IPS-NIHi7 (cell line): ENCODE measurements at regions not wholly inside any gene's neighbourhood (a gene's known extent, or its start where the extent isn't known, plus 50 kb on each side); places are given as distances from the start of the nearest gene placed in this dataset.

ENCODE experiments used
- DNase-seq: peaks from one replicate; pipeline ENCODE4 v3.0.0; 2012; ENCODE audit warnings: mixed read lengths; ENCODE audit errors: extremely low spot score

DNA sequence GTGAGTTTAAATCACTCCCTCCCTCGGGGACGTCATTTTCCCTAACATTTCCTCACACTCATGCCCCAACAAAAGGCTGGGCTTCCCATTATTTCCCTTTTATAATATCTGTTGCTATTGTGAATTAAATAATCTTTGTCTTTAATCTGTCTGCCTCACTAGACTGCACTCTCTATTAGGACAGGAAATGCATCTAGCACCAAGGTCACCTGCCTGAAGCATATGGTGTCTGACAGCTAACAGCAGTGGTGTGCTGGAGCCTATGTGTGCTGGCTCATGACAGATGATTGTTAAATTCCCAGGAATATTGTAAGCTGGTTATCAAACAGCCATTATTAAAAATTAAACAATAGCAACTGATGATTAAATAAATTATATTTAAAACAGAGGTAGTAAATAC, 237.0 kb upstream of the CEP162 start:
- DNase-seq: no peak

DNA sequence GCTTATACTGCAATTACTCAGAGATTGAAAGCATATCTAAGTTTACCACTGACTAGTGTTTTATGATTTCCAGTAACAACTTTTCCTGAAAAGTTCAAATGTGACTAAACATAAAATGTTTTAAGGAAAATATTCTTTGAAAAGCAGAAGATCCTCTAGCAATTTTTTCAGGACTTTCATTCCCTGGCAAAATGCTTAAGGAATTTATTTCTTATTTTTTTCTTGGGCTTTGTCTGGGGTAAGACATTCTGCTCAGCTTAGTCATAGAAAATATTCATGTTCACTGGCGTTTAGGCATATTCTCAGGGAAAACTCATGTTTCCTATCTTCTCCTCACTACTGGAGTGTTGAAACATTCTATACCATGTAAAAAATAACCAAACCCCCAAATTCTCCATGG, 235.3 kb upstream of the CEP162 start:
- DNase-seq: no peak

DNA sequence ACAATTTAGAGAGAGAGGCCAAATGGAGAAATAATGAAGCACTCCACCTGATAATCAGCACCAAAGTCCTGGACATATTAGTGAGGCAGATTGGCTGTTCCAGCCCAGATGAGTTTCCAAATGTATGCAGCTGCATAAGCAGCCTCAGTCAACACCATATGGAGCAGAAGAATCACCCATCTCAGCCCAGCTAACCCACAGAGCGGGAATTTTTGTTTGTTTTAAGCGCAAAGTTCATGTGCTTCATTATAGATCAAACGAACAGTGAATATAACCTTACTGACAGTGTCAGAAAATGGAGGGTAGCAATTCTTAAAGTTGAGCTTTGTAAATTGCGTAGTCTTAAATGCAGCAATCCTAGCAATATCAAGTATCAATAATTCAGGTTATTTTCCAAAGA, 234.0 kb upstream of the CEP162 start:
- DNase-seq: no peak

- DNase-seq: no peak
Measured at GRCh38 chr6:84460491-84460890, 233.0 kb upstream of the CEP162 start.

DNA sequence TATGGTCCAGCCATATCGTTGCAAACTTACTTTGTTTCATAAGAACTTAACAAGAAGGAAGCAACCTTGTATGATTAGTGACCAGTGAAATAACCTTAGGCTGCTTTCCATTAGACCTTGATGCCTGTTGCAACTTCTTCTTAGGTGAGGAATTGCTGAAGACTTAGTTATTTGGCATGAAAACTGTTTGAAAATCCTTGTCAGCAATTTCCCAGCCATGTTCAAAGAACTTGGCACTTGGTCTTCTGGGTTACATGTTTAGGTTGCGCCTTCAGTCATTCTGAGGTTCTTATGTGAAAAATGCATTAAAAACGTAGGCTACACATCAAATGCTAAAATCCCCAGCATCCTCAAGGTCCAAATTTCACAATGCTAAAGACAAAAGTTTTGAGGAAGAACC, 232.0 kb upstream of the CEP162 start:
- DNase-seq: no peak

DNA sequence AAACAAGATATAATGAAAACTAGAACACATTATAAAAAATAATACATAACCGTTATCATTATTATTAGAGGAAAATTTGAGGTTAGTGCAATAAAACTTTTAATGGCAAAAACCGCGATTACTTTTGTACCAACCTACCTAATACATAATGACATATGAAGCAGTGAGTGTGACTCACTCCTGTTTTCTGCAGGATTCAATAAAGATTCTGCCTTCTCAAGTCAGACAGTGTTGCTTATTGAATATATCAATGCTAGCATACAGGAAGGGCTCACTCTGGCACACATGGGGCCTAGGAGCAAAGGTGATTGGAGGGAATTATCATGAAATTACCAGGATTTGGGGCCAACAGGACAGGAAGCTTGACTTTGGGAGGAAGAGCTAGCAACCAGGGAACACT, 230.8 kb upstream of the CEP162 start:
- DNase-seq: no peak

GRCh38 chr6:84457276-84457675, 229.8 kb upstream of the CEP162 start:
- no peak for DNase-seq

GRCh38 chr6:84456803-84457202, 229.4 kb upstream of the CEP162 start:
- no peak for DNase-seq

DNA sequence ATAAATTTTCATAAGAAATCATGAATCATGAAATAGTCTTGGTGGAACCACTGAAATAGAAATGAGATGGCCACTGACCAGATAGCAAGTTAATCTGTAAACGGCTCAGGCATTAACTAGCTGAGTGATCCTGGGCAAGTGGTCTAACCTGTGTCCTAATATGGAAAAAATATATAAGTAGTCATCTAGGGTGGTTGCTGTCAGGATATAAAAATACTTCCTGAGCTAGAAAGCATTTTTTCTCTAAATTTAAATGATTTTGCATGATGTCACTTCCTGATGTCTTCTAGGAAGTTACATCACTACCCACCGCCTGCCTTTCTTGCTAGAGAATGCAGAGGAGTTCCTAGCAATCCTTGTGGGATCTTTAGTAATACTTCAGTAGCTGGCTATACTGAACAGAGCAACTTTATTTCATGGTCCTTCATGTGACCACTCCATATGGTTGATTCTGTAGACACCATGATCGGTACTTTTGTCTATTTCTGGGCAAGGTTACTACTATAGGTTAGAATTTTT, 228.1 kb upstream of the CEP162 start:
- no peak for DNase-seq

DNA sequence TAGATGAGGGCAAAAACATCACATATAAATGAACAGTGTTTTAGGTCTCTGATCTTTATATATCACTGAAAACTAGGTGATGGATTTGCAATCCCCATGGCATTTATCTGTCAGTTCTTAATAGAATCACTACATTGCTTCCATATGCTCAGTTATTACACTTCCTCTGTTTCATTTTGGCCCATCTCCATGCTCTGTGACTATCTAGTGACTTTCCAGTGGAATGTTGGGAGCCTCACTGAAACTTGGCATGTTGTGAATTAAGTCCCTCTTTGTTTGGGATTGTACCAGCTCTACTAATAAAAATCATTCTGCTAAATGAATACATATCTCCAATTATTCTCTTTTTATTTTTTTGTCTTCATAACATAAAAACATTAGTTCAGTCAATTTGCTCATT, 226.1 kb upstream of the CEP162 start:
- DNase-seq: no peak

DNA sequence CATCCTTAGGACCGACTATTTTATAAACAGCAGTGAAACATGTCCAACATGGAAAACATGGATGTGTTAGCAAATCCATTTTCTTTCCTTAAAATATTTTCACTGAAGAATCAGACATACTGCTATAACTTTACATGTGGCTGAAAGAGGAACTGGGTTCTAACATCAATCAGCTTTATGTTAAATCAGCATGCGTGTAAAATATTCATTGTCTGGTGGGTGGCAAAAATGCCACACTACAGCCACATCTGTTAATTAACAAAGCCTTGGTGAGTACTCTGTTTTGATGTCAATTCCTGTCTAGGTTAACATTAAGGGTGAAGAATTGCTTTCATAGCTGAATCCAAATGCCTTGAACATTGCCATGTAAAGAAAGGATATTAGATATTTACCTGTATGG, 222.6 kb upstream of the CEP162 start:
- DNase-seq: no peak

DNA sequence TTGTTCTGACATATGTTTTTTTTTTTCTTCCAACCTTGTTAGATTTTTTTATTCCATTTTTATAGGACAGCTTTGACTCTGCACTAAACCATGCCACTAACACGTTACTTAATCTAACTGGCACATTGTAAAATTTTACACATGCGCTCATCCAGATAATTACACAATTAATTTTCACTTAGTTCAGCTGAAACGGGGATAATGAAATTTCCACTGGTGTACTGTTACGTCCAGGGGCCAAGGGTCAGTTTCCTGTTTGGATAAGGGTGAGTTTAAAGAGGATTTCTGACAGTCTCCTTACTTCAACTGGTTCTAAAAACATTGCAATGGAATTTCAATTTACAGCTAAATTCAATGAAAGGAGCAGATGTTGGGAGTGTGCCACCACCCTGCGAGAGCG, 221.8 kb upstream of the CEP162 start:
- DNase-seq: no peak

- DNase-seq: no peak
Measured at GRCh38 chr6:84448331-84448730, 220.9 kb upstream of the CEP162 start.

- peak; percentile 31 for DNase-seq
Measured at GRCh38 chr6:84447651-84448050, 220.2 kb upstream of the CEP162 start.

- DNase-seq: no peak
Measured at GRCh38 chr6:84445068-84445467, 217.6 kb upstream of the CEP162 start.

GRCh38 chr6:84442208-84442607, 214.8 kb upstream of the CEP162 start:
- DNase-seq: no peak

GRCh38 chr6:84441456-84441855, 214.0 kb upstream of the CEP162 start:
- no peak for DNase-seq

GRCh38 chr6:84434550-84434949, 207.1 kb upstream of the CEP162 start:
- DNase-seq: no peak

DNA sequence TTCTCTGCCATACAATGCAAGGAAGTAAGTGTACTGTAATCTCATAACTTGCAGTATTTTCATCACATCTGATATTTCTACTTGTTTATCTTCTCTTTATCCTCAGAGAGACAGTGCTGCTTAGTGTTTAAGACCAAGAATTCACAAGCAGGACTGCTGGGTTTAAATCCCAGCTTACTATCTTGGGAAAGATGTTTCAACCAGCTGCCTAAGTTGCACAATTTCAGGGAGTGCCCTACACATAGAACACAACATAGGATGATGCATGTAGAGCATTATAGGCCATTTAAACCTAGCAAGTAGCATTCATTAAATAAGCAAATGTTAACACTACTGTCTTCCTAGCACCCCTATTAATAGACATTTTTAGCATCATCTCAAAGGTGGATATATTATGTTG, 205.2 kb upstream of the CEP162 start:
- no peak for DNase-seq

GRCh38 chr6:84428300-84428907, 201.0 kb upstream of the CEP162 start:
- peak; percentile 57 for DNase-seq

GRCh38 chr6:84425971-84426705, 198.7 kb upstream of the CEP162 start:
- DNase-seq: no peak

- no peak for DNase-seq
Measured at GRCh38 chr6:84424956-84425355, 197.5 kb upstream of the CEP162 start.

DNA sequence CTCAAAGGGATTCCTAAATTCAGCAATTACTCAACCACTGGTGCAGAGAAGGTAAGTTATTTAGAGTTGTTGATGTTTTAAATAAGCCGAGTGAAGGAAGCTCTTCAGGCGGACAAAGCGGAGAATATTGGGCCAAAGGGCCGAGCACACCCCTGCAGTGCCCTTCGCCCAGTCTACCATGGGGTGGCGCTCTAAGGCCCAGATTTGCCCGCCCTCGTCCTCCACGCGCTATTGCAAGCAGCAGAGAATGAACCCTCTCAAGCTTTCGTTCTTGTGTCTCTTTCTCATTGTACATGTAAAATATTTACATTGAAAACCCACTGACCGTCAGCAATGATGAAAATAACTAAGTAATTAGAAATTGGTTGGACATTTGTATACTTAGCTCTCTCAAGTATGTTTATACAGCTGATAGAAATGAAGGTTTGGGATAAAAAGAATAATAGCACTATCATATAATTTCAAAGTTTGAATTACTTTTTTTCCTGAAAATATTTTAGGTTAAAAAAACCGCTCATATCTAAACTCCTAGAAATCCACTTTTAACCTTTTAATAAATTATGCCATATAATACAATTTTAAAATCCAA, 195.0 kb upstream of the CEP162 start:
- peak; percentile 82 for DNase-seq
